C4-2B (cell line): ENCODE measurements at regions not wholly inside any gene's neighbourhood (a gene's known extent, or its start where the extent isn't known, plus 50 kb on each side); places are given as distances from the start of the nearest gene placed in this dataset.

Experiments
- ZFX ChIP-seq: fragments of 450-650 bp; IDR thresholded peaks from 2 replicates; pipeline ENCODE4 v1.6.1; 2017
- TF ChIP-seq, protein P1 (sequence below): fragments of 450-650 bp; conservative IDR thresholded peaks from 2 replicates; pipeline ENCODE4 v1.5.1; 2017; ENCODE audit warnings: mild to moderate bottlenecking

DNA sequence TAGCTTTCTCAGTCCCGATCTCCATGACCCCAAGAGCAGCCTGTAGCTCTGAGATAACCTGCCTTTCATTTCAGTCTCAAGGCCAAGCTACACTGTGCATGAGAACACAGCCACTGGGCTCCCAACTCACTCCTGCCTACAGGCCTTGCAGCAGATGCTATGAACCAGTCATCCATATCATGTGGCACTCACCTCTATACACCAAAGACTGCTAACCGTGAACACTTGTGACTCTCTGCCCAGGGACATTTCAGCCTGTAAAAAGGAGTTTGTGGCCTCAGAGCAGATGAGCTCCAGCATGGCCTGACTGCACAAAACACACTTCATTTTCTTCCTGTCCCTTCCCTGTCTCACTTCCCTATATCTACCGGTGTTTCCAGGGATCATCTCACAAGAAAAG, 56.9 kb upstream of the NPY start:
- TF ChIP-seq, protein P1, sequence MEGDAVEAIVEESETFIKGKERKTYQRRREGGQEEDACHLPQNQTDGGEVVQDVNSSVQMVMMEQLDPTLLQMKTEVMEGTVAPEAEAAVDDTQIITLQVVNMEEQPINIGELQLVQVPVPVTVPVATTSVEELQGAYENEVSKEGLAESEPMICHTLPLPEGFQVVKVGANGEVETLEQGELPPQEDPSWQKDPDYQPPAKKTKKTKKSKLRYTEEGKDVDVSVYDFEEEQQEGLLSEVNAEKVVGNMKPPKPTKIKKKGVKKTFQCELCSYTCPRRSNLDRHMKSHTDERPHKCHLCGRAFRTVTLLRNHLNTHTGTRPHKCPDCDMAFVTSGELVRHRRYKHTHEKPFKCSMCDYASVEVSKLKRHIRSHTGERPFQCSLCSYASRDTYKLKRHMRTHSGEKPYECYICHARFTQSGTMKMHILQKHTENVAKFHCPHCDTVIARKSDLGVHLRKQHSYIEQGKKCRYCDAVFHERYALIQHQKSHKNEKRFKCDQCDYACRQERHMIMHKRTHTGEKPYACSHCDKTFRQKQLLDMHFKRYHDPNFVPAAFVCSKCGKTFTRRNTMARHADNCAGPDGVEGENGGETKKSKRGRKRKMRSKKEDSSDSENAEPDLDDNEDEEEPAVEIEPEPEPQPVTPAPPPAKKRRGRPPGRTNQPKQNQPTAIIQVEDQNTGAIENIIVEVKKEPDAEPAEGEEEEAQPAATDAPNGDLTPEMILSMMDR: no peak
- TF ChIP-seq ZFX: no peak
